GM19324 (cell line): ENCODE measurements at regions not wholly inside any gene's neighbourhood (a gene's known extent, or its start where the extent isn't known, plus 50 kb on each side); places are given as distances from the start of the nearest gene placed in this dataset.
"Not testable (repeated sequence)": the region's sequence is repeated elsewhere in the genome, so short reads cannot be mapped to it uniquely, and the experiment has no call there.

Experiments used
- ATAC-seq: cut with Tn5 transposase; IDR thresholded peaks from one replicate; pipeline ENCODE4 v1.9.1; 2021; ENCODE audit warnings: mild to moderate bottlenecking, moderate library complexity; ENCODE audit not compliant: unreplicated experiment, low FRiP score

DNA sequence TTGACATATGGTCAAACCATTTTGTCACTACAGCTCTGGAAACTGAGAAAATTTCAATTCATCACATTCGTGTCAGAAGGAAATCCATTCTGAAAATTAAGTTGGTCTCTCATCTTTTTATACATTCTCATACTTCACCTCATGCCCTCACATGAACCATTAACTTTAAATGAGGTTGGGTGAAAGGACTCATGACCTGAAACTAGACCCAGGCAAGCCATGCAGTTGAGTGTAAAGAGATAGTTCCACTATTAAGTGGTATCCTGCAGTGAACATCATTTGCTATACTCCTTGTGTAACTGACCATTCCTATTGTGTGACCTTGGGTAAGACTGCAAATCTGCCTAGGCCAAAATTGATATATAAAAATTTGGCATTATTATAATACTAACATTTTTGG, 299.6 kb upstream of the GRIN3A start:
- ATAC-seq, result no peak

DNA sequence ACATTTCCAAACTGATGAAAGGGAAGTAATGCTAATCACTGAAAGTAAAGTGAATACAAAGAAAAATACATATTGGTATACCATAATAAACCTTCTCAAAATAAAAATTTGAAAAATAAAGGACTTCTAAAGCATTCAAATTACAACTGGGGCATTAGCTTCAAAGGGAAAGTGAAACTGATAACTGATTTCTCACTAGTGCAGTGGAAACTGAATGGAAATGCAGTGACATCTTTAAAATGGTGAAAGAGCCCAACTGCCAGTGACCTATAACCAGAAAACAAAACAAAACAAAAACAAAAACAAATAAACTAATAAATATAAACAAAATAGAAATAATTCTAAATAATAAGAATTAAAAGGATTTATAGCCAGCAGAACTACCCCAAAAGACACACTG, 297.5 kb upstream of the GRIN3A start:
- no peak for ATAC-seq

DNA sequence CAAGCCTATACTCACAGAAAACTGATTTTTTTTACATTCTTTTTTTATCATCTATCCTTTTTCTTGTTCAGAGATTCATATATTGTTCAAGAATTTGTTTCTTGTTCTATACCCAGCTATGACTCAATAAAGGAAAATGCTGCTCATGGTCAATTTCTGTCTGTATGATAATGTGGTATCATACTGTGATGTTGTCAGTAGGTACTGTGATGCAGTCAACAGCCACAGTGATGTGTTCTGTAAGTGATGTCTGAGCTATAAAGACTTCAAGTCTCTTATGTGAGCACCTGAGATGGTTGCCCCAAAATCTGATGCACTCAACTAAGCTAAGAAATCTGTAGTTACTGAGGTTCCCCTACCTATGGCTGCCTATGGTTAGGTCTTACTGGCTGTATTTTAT, 294.2 kb upstream of the GRIN3A start:
- ATAC-seq, result no peak

DNA sequence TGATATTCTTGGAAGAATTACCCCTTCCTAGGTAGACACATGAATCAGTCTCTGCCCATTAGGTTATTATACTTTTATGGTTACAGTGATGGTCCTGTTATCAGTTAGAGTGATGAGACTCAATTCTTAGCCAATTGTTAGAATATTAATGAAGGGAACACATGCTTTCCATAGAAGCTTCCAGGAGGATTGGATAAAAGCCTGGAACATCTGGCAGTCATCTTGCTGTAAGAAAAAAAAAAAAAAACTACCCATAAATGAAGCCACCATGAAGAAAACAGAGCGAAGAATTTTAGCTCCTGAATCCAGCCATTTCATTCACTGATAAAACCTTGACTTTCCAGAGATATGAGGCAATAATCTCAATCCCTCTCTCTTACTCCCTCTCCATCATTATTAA, 262.5 kb upstream of the GRIN3A start:
- ATAC-seq, result no peak

DNA sequence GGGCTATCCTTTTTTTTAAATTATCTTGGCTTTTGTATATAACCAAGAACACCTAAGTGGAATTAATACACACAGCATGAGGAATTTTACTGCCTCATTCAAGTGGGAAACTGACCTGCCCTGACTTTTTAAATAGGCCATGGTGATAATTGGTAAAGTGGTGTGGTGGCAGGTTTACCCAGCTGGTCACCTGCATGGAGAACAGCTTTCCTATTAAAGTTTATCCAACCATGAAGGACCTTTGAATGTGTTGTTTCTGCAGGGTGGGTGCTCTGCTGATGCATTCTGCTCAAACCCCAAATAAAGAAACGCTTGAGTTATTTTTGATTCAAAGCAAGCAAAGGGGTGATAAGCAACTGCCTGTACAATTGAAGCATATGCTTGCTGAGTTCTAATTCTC, 261.0 kb upstream of the GRIN3A start:
- no peak for ATAC-seq

DNA sequence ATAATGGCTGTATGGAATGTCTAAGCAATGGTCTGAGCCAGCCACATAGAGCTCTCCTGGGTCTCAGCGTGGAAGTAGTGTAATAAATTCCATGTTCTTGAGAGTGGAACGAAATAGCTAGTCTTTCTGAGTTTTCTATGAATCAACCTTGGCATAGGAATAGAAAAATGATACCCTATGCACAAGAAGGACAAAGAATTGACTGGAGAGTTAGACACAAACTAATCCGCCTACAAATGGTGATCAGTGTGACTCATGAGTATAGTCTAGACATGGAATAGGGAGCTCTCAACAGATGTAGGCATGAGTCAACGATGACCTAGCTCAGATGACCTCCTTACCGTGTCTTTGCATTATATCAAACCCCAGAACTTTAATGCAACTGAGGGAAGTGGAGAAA, 256.8 kb upstream of the GRIN3A start:
- ATAC-seq, result no peak

DNA sequence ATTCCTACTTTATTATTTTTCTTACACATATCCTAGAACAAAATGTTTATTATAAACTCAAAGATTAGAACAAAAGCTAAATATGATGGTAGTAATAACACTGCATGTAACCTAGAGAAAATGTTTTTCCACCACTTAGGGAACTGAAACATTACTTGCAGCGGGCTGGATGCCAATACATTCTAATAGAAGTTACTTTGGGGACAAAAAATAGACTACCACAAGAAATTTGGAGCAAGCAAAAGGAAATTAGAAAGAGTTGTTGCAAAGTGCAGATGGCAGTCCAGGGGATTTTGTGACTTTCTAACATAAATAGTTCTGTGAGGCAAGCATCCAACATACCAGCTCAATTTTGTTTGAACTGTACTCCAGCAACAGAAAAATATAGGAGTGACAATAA, 255.3 kb upstream of the GRIN3A start:
- no peak for ATAC-seq

DNA sequence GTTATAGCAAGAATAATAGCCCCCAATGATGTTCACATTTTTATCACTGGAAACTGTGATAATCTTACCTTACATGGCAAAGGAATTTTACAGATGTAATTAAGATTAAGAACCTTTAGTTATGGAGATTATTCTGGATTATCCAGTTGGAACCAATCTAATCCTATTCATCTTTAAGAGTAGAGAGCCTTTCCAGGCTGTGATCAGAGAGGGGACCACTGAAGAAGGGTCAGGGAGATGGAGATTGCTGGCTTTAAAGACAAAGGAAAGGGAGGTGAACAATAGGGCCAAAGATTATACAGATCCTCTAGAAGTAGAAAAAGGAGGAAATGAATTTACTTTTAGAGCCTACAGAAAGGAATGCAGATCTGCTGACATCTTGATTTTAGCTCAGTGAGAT, 253.5 kb upstream of the GRIN3A start:
- no peak for ATAC-seq

DNA sequence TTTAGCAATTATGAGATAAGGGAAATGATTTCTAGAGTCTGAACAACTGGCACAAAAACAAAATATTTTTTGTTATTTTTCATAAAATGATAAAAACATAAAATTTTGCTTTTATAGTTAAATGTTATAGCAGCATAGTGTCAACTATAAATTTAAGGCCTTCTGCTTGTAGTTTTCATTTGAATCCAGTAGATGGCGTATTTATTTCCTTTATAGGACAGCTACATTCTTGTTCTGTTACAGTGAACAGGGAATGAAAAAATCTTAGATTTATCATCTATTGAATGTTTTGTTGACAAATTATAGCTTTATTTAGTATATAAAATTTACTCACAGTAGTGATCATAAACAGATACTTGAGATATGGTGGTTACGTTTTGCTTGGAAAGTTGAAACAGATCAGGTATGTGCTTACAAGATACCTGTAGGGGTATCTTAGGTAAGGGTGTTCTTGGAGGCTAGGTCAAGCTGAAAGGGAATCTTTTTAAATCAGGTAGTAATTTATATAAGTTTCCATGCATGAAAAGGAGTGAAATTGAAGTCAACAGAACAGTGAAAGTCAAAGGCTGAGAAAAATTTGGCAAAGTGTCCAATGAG, 239.3 kb upstream of the GRIN3A start:
- peak; percentile 56 for ATAC-seq

DNA sequence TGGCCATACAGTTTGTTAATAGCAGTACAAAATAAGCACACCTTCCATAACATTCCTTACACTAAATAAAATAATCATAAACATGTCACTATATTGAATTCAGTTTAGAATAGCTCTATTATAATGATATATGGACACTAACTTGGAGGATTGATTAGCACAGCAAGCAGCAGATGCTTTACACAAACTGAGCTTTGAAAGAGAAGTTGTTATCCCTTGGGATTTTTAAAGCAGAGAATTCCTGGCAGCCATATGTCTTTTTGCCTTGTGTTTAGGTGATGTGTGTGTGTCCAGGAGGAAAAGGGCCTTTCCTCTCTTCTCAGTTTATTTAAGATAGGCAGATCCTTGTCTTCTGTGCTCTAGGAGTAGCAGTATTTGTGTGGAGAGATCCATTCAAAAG, 232.2 kb upstream of the GRIN3A start:
- no peak for ATAC-seq

DNA sequence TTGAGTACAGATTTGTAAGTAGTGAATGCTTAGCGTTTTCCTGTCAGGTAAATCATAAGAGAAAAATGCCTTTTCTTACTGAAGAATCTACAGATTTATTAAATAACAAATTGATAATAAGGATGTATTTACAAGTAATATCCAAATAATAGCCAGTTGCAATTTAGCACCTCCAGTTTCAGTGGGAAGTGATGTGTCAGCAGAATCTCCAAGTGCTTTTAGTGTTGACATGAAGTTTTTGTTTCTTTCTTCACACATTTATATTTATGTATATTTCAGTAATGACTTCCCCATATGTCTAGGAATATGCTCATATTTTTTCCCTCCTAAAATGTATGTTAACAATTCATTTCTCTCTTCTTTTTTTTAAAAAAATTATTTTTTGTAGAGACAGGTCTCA, 229.9 kb upstream of the GRIN3A start:
- no peak for ATAC-seq

DNA sequence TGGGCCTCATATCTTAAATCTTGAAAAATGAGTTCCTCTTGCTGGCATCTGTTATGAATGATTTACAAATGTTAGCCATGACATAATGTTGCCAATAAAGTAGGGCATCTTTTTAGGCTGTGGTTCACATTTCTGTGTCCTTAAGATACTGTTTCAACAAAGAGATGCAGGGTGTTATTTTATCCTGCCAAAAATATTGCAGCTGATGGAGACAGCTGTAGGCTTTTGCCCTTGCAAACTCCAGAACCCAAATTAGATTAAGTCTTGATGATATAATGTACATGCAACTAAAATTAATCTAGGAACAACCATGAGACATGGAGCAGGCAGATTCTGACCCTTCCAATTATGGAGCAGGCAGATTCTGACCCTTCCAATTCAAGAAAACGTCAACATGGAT, 228.2 kb upstream of the GRIN3A start:
- ATAC-seq, result no peak

DNA sequence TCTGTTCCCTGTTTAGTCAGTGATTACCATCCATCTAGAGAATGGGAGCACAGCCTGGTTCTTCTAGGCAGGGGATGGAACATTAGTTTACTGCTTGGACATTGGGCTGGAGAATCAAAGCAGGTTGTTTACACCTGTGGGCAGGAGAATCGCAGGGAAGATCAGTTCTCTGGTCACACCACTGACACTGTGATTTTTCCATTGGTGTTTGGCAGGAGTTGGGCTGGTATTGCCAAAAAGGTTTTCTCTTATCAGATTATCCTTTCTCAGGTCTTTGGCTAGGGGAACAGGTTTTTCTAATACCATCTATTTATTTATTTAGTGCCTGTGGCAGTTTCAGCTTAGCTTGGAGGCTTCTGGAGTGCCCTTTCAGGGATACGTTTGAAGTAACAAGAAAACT, 219.3 kb upstream of the GRIN3A start:
- ATAC-seq, result no peak

DNA sequence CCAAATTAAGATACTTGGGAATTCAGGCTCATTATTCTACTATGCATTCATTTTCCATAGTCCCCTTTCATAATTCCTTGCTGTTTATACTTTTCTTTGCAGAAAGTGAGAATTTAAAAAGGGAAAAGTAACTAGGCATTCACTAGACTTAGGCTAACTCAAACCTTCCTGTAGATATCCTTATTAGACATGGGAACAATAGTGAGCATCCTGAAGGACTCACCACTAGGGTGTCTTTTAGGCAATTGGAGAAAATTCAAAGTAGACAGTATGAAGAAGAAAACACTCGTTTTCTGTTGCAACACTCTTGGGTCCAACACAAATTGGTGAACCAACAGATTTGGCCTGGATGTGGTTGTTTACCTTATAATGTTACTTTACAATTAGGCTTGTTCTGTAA, 213.2 kb upstream of the GRIN3A start:
- ATAC-seq, result no peak

DNA sequence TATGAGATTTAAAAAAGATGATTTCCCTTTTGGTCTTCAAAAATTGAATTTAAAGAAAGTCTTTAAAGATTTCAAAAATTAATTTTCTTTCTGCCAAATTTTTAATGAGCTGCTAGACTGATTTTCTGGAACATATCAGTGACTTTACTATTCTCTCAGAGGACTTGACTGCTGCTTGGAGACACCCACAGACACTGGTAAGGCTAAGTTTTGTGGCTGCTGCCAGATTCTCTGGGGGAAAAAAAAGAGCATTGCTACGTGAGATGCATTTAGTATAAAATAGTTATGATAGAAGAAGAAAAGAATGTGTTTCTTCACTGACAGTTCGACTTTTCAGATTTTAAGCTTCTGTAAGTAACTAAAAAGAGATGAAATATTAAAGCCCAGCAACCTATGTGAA, 193.3 kb upstream of the GRIN3A start:
- ATAC-seq, result no peak

DNA sequence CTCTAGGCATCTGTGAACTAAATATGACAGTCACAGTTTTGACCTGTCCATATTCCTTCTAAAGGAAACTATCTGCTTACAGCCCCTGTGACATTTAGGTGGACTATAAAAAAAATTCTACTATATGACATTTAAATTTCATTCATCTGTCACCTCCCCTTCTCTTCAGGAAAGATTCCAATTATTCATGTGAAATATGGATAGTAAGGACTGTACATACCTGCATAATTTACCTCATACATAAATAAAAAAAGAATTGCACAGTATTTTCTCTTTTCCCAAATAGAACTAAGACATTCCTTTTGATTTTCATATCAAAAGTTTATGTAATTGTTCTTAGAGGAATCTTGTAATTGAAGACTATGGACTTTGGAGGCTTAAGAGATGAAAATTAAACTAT, 192.3 kb upstream of the GRIN3A start:
- no peak for ATAC-seq

DNA sequence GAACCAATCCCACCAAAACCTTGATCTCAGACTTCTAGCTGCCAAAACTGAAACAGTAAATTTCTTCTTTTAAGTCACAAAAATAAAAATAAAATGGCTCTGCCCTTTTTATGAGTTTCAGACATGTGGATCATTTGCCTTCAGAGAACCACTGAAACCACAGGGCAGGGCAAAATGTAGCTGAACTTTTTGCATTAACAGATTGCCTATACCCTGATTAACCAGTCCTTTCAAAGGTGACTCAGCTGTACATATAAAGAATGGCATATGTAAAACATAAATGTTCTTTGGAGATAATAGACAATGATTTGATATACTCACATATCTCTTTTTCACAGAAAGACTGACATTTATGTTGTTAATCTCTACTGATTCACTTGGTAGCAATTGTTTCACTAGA, 187.1 kb upstream of the GRIN3A start:
- ATAC-seq, result no peak

DNA sequence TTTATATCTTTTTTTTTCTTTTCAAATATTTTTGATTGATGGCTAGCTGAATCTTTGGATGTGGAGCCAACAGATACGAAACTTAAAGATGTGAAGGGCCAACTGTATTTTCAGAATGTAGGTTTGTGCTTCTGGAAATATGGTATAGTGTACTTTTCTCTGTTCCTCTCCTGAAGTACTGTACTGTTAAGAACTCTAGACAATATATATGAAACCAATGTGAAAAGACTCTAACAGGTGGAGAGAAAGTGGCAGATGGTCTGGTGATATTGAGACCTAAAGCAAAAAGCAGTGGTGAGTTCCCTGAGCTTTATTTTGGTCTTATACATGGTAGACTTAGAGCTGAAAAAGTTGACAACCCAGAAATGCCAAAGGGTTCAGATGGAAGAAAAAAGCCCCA, 185.0 kb upstream of the GRIN3A start:
- ATAC-seq, result no peak

DNA sequence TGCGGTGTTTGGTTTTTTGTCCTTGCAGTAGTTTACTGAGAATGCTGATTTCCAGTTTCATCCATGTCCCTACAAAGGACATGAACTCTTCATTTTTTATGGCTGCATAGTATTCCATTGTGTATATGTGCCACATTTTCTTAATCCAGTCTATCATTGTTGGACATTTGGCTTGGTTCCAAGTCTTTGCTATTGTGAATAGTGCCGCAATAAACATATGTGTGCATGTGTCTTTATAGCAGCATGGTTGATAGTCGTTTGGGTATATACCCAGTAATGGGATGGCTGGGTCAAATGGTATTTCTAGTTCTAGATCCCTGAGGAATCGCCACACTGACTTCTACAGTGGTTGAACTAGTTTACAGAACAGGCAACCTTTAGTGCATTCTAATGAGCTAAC, 178.5 kb upstream of the GRIN3A start:
- ATAC-seq, result not testable (repeated sequence)

DNA sequence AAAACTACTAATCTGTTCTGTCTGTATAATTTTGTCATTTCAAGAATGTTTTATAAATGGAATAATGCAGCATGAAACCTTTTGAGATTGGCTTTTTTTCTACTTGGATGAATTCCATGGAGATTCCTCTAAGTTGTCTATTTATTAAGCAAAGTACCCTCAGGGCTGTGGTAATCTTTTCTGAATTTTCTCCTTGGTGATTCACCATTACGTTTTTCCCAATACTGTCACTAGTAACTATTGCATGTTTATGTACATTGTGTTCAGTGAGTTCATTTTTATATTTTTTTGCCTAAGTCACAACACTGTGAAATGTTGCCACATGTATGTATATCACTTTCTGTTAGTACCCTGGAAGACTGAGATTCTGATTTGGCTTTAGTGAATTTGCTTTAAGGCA, 177.0 kb upstream of the GRIN3A start:
- no peak for ATAC-seq

DNA sequence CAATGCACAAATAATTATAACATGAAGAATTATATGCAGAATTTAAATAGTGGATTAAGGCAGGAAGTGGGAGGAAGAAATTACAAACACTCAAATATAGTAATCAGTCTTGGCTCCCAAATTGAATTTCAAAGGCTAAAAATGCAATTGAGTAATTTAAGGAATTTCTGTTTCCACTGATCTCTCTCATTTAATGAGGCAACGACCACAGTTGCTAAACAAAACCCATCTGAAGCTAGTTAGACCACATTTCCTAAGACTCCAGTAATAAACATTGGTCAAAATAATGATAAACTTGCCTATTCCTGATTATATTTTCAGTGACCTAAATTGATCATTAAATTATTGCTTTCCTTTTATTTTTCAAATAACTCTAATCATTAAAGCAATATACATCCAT, 174.3 kb upstream of the GRIN3A start:
- no peak for ATAC-seq

DNA sequence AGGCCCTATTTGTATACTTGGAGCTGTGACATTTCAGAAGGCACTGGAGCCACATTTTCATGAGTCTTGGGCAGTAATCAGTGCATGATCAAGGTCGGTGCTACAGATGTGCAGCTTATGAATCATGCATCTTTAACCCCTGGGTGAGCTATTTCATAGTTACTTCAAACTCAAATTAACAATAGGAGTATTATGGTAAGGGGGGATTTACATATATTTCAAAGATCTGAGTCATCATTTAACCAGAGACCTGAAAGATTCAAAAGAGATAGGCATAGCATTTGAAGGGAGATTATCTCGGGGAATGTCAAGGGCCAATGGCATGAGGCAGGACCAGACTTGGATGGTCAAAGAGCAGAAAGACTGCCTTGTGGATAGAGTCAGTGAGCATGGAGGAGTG, 169.0 kb upstream of the GRIN3A start:
- ATAC-seq, result no peak

DNA sequence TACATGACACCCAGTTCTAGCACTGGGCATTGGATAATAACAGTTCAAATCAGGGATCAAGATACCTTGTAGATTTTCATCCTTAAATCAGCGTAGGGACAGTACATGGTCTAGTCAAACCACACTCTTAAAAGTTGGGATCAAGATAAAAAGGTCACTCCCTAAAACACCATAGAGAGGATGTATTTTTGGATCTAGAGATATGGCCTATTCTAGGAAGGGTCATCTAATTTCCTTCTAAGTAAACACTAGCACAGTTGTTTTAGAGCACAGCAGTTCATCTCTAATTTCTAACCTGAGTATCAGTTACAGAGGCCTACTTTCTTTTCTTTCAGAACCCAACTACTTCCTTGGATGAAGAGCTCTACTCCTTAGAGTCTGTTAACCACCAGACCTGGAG, 166.4 kb upstream of the GRIN3A start:
- ATAC-seq, result no peak
